Endothelial cell of umbilical vein (primary cell): ENCODE measurements at regions not wholly inside any gene's neighbourhood (a gene's known extent, or its start where the extent isn't known, plus 50 kb on each side); places are given as distances from the start of the nearest gene placed in this dataset.

Experiments
- CTCF ChIP-seq, 2 donors: IDR thresholded peaks; 1 replicate in 1 of 2; 2 replicates in 1 of 2; pipeline ENCODE4 v1.5.1; 2011; ENCODE audit warnings: low read length in 2 of 2, mild to moderate bottlenecking in 2 of 2, moderate library complexity in 2 of 2, control low read depth in 1 of 2, inconsistent platforms in 1 of 2, low read depth in 1 of 2; ENCODE audit not compliant: insufficient read depth in 1 of 2; ENCODE audit errors: extremely low read depth in 1 of 2
- JUN ChIP-seq: IDR thresholded peaks from 2 replicates; pipeline ENCODE4 v1.6.1; 2011; ENCODE audit warnings: borderline replicate concordance, low read depth; ENCODE audit not compliant: insufficient read length, insufficient read depth
- POLR2A ChIP-seq: IDR thresholded peaks from 2 replicates; pipeline ENCODE4 v1.6.1; 2012; ENCODE audit warnings: low read depth, mild to moderate bottlenecking, control low read depth, low read length

- no peak for TF ChIP-seq CTCF (IDR thresholded peaks at IDR 0.05; ENCODE audit: extremely low read depth in 1 of 2, insufficient read depth in 1 of 2, low read depth in 1 of 2, low read length in 2 of 2)
- no peak for TF ChIP-seq POLR2A
- no peak for TF ChIP-seq JUN
Measured at GRCh38 chr14:28121512-28122297, 644.9 kb upstream of the FOXG1 start.
